Activated CD8-positive, alpha-beta memory T cell treated with anti-CD3 and anti-CD28 coated beads for 1 hour (primary cell): ENCODE measurements at regions not wholly inside any gene's neighbourhood (a gene's known extent, or its start where the extent isn't known, plus 50 kb on each side); places are given as distances from the start of the nearest gene placed in this dataset.

Experiments used
- DNase-seq, 2 donors: peaks; one replicate each; pipeline ENCODE4 v3.0.0-alpha.2; 2020; ENCODE audit warnings: low read depth in 1 of 2; ENCODE audit errors: extremely low read depth in 1 of 2

- no peak for DNase-seq
These were observed 168.8 kb upstream of the HS3ST1 start for GRCh38 chr4:11597506-11597905.

GRCh38 chr4:11596989-11597388 lies 168.3 kb upstream of the HS3ST1 start:
- no peak for DNase-seq

- DNase-seq: no peak
These were observed 165.0 kb upstream of the HS3ST1 start for GRCh38 chr4:11593576-11594116.

- no peak for DNase-seq
These were observed 163.6 kb upstream of the HS3ST1 start for GRCh38 chr4:11592276-11592675.

GRCh38 chr4:11590132-11590531 lies 161.4 kb upstream of the HS3ST1 start:
- DNase-seq: no peak

GRCh38 chr4:11589676-11590075 lies 161.0 kb upstream of the HS3ST1 start:
- no peak for DNase-seq

- DNase-seq: no peak
These were observed 159.1 kb upstream of the HS3ST1 start for GRCh38 chr4:11587797-11588196.

- no peak for DNase-seq
These were observed 156.8 kb upstream of the HS3ST1 start for GRCh38 chr4:11585506-11585905.

GRCh38 chr4:11568511-11568910 lies 139.8 kb upstream of the HS3ST1 start:
- DNase-seq: no peak

GRCh38 chr4:11566444-11567022 lies 137.8 kb upstream of the HS3ST1 start:
- no peak for DNase-seq

GRCh38 chr4:11565899-11566298 lies 137.2 kb upstream of the HS3ST1 start:
- no peak for DNase-seq

GRCh38 chr4:11565213-11565612 lies 136.5 kb upstream of the HS3ST1 start:
- no peak for DNase-seq

GRCh38 chr4:11564021-11564420 lies 135.3 kb upstream of the HS3ST1 start:
- no peak for DNase-seq

- no peak for DNase-seq
These were observed 120.8 kb upstream of the HS3ST1 start for GRCh38 chr4:11549525-11549924.

- no peak for DNase-seq
These were observed 119.9 kb upstream of the HS3ST1 start for GRCh38 chr4:11548597-11549082.

- no peak for DNase-seq
These were observed 117.9 kb upstream of the HS3ST1 start for GRCh38 chr4:11546391-11547175.

- no peak for DNase-seq
These were observed 117.0 kb upstream of the HS3ST1 start for GRCh38 chr4:11545651-11546050.

GRCh38 chr4:11544211-11544610 lies 115.5 kb upstream of the HS3ST1 start:
- DNase-seq: no peak

- DNase-seq: no peak
These were observed 115.0 kb upstream of the HS3ST1 start for GRCh38 chr4:11543706-11544105.

GRCh38 chr4:11542952-11543351 lies 114.3 kb upstream of the HS3ST1 start:
- DNase-seq: no peak

- no peak for DNase-seq
These were observed 109.2 kb upstream of the HS3ST1 start for GRCh38 chr4:11537846-11538245.

- DNase-seq: no peak
These were observed 106.6 kb upstream of the HS3ST1 start for GRCh38 chr4:11535333-11535732.
